Liver (tissue), 8 donors: ENCODE measurements at regions not wholly inside any gene's neighbourhood (a gene's known extent, or its start where the extent isn't known, plus 50 kb on each side); places are given as distances from the start of the nearest gene placed in this dataset.

Experiments
- DNase-seq: peaks from one replicate; pipeline ENCODE4 v3.0.0-alpha.2; 2017; ENCODE audit warnings: low spot score
- H3K27ac ChIP-seq, 2 donors: one replicate each; pipeline ENCODE4 v1.7.0; 2013; ENCODE audit warnings: inconsistent platforms in 2 of 2, low read length in 2 of 2, control low read depth in 1 of 2, low read depth in 1 of 2, mild to moderate bottlenecking in 1 of 2
- H3K27me3 ChIP-seq, 4 donors: one replicate each; pipeline versions ENCODE4 v1.6.1 to v1.7.0; 2013; ENCODE audit warnings: low read length in 3 of 4, inconsistent platforms in 1 of 4, mild to moderate bottlenecking in 1 of 4, moderate library complexity in 1 of 4; ENCODE audit not compliant: control insufficient read depth in 4 of 4, insufficient read depth in 4 of 4
- H3K36me3 ChIP-seq, 4 donors: one replicate each; pipeline versions ENCODE4 v1.6.1 to v1.7.0; 2013; ENCODE audit warnings: low read length in 3 of 4, mild to moderate bottlenecking in 3 of 4, low read depth in 1 of 4, moderate library complexity in 1 of 4; ENCODE audit not compliant: control insufficient read depth in 4 of 4, insufficient read depth in 3 of 4
- H3K4me1 ChIP-seq, 4 donors: one replicate each; pipeline versions ENCODE4 v1.6.1 to v1.7.0; 2013; ENCODE audit warnings: low read length in 3 of 4, mild to moderate bottlenecking in 3 of 4, moderate library complexity in 1 of 4; ENCODE audit not compliant: control insufficient read depth in 4 of 4, insufficient read depth in 4 of 4
- H3K4me3 ChIP-seq, 3 donors: one replicate each; pipeline versions ENCODE4 v1.6.1 to v1.7.0; 2013; ENCODE audit warnings: low read length in 3 of 3, control low read depth in 1 of 3, low read depth in 1 of 3, mild to moderate bottlenecking in 1 of 3
- H3K9ac ChIP-seq, 2 donors: one replicate each; pipeline ENCODE4 v1.7.0; 2013; ENCODE audit warnings: low read length in 2 of 2, mild to moderate bottlenecking in 2 of 2, moderate library complexity in 2 of 2, control low read depth in 1 of 2, low read depth in 1 of 2
- H3K9me3 ChIP-seq, 4 donors: one replicate each; pipeline versions ENCODE4 v1.6.1 to v1.7.0; 2013; ENCODE audit warnings: low read length in 3 of 4; ENCODE audit not compliant: control insufficient read depth in 4 of 4
- ATF3 ChIP-seq: IDR thresholded peaks from 2 replicates; pipeline ENCODE4 v1.6.1; 2016; ENCODE audit warnings: antibody characterized with exemption
- CTCF ChIP-seq: fragments of 150-350 bp; IDR thresholded peaks from 2 replicates; pipeline ENCODE4 v1.5.1; 2017; ENCODE audit warnings: improper control_type of control experiment, low read depth, low read length; ENCODE audit not compliant: missing input control
- EGR1 ChIP-seq, 2 donors: IDR thresholded peaks; 2 replicates each; pipeline ENCODE4 v1.6.1; 2016 to 2018; ENCODE audit warnings: antibody characterized with exemption in 2 of 2, low read depth in 2 of 2
- FOXA1 ChIP-seq: IDR thresholded peaks from 2 replicates; pipeline ENCODE4 v1.6.1; 2016; ENCODE audit warnings: antibody characterized with exemption
- FOXA2 ChIP-seq: IDR thresholded peaks from 2 replicates; pipeline ENCODE4 v1.6.1; 2016; ENCODE audit warnings: antibody characterized with exemption
- GABPA ChIP-seq, 2 donors: IDR thresholded peaks in 1 of 2; conservative IDR thresholded peaks in 1 of 2; 2 replicates each; pipeline ENCODE4 v1.6.1; 2016; ENCODE audit warnings: antibody characterized with exemption in 2 of 2, mild to moderate bottlenecking in 1 of 2, moderate library complexity in 1 of 2
- HNF4A ChIP-seq, 2 donors: conservative IDR thresholded peaks; 2 replicates each; pipeline ENCODE4 v1.6.1; 2016; ENCODE audit warnings: antibody characterized with exemption in 2 of 2, mild to moderate bottlenecking in 2 of 2
- HNF4G ChIP-seq: IDR thresholded peaks from 2 replicates; pipeline ENCODE4 v1.6.1; 2016; ENCODE audit warnings: antibody characterized with exemption
- JUND ChIP-seq, 2 donors: IDR thresholded peaks; 2 replicates each; pipeline ENCODE4 v1.6.1; 2016; ENCODE audit warnings: antibody characterized with exemption in 2 of 2
- MAX ChIP-seq: IDR thresholded peaks from 2 replicates; pipeline ENCODE4 v1.6.1; 2016; ENCODE audit warnings: antibody characterized with exemption
- NR2F2 ChIP-seq: IDR thresholded peaks from 2 replicates; pipeline ENCODE4 v1.6.1; 2016; ENCODE audit warnings: antibody characterized with exemption
- RAD21 ChIP-seq, 2 donors: IDR thresholded peaks; 2 replicates each; pipeline ENCODE4 v1.6.1; 2016; ENCODE audit warnings: antibody characterized with exemption in 2 of 2, mild to moderate bottlenecking in 2 of 2
- REST ChIP-seq: IDR thresholded peaks from 2 replicates; pipeline ENCODE4 v1.6.1; 2016; ENCODE audit warnings: antibody characterized with exemption, mild to moderate bottlenecking
- RXRA ChIP-seq, 2 donors: IDR thresholded peaks; 2 replicates each; pipeline ENCODE4 v1.6.1; 2017 to 2018; ENCODE audit warnings: antibody characterized with exemption in 2 of 2, mild to moderate bottlenecking in 1 of 2
- SP1 ChIP-seq: IDR thresholded peaks from 2 replicates; pipeline ENCODE4 v1.6.1; 2018; ENCODE audit warnings: antibody characterized with exemption, mild to moderate bottlenecking
- TAF1 ChIP-seq: conservative IDR thresholded peaks from 2 replicates; pipeline ENCODE4 v1.6.1; 2016; ENCODE audit warnings: antibody characterized with exemption, mild to moderate bottlenecking
- YY1 ChIP-seq: IDR thresholded peaks from 2 replicates; pipeline ENCODE4 v1.6.1; 2016; ENCODE audit warnings: antibody characterized with exemption, mild to moderate bottlenecking
- ZBTB33 ChIP-seq: IDR thresholded peaks from 2 replicates; pipeline ENCODE4 v1.6.1; 2016; ENCODE audit warnings: antibody characterized with exemption
- WGBS: extraction: QIAGEN DNeasy Blood & Tissue Kit; methylation state at CpG from one replicate; pipeline ENCODE4 v1.1.7; 2013; 5-methylcytosine and 5-hydroxymethylcytosine counted together
- donor health status: healthy.
- donor health status: healthy.
- donor health status: healthy.
- donor health status: healthy.
- donor health status: healthy.

- Histone ChIP-seq H3K27ac (no peak overlapping the region), H3K9me3 (peaks cover 0 to 10% (median 7%) of the 10 kb centered on the region in 4 donors), H3K9ac (no peak overlapping the region), H3K4me1 (no peaks in the 10 kb centered on the region), H3K4me3 (no peak overlapping the region), H3K36me3 (no peaks in the 10 kb centered on the region), H3K27me3 (no peaks in the 10 kb centered on the region)
- TF ChIP-seq HNF4A (conservative IDR thresholded peaks at IDR 0.05) (no peak), HNF4G (no peak), CTCF (no peak), SP1 (no peak), YY1 (no peak), EGR1 (IDR thresholded peaks at IDR 0.05; ENCODE audit: low read depth in 2 of 2) (no peak), TAF1 (no peak), ATF3 (no peak), JUND (IDR thresholded peaks at IDR 0.05) (no peak), REST (no peak), RXRA (IDR thresholded peaks at IDR 0.05) (no peak), FOXA1 (no peak), ZBTB33 (no peak), MAX (no peak), FOXA2 (no peak), RAD21 (IDR thresholded peaks at IDR 0.05) (no peak), GABPA (IDR thresholded peaks at IDR 0.05 in 1 of 2, conservative IDR thresholded peaks at IDR 0.05 in 1 of 2) (no peak), NR2F2 (no peak)
- no peak for DNase-seq
- 44% methylated on average over 1 of the region's 1 CpG for WGBS
Observed at GRCh38 chr10:33396938-33397337, 62.5 kb upstream of the NRP1 start.

- Histone ChIP-seq H3K27me3 (no peaks in the 10 kb centered on the region), H3K4me1 (no peaks in the 10 kb centered on the region), H3K27ac (no peak overlapping the region), H3K9ac (no peak overlapping the region), H3K36me3 (no peaks in the 10 kb centered on the region), H3K4me3 (no peak overlapping the region), H3K9me3 (peaks cover 0 to 10% (median 7%) of the 10 kb centered on the region in 4 donors)
- WGBS, result 89% methylated on average over 3 of the region's 3 CpGs
- DNase-seq, result no peak
- no peak for TF ChIP-seq EGR1 (IDR thresholded peaks at IDR 0.05; ENCODE audit: low read depth in 2 of 2)
- TF ChIP-seq TAF1, result no peak
Observed at GRCh38 chr10:33396279-33396678, 61.8 kb upstream of the NRP1 start.
